CD4-positive, alpha-beta T cell (primary cell): ENCODE measurements at regions not wholly inside any gene's neighbourhood (a gene's known extent, or its start where the extent isn't known, plus 50 kb on each side); places are given as distances from the start of the nearest gene placed in this dataset.

Source experiments
- ATAC-seq: fragments of 200-7000 bp; cut with Tn5 transposase; one replicate; pipeline ENCODE4 v1.10.0; 2022; ENCODE audit warnings: mild to moderate bottlenecking; ENCODE audit not compliant: poor library complexity
- CTCF ChIA-PET: fragments of 350-600 bp; sonication (Branson Sonifier 250); formaldehyde crosslinking; loops from one replicate; lab custom pipeline; 2021; ENCODE audit warnings: antibody characterized with exemption, inconsistent platforms; lab: Charles Lee
- POLR2A ChIA-PET: fragments of 350-600 bp; sonication (Branson Sonifier 250); formaldehyde crosslinking; loops from one replicate; lab custom pipeline; 2021; ENCODE audit warnings: antibody characterized with exemption, inconsistent platforms; lab: Charles Lee
- DNase-seq, 14 experiments: peaks; one replicate each; pipeline ENCODE4 v3.0.0-alpha.2; 2013 to 2020; ENCODE audit warnings: mixed read lengths in 2 of 14
- H3K27ac ChIP-seq, 2 donors: one replicate each; pipeline versions ENCODE4 v1.5.1 to v1.7.0; 2013; ENCODE audit warnings: low read length in 2 of 2, low read depth in 1 of 2, mild to moderate bottlenecking in 1 of 2
- H3K27me3 ChIP-seq, 2 experiments: 1 replicate in 1 of 2; 2 replicates in 1 of 2; pipeline versions ENCODE4 v1.6.1 to v1.7.0; 2013; ENCODE audit warnings: low read length in 2 of 2, control low read depth in 1 of 2, mild to moderate bottlenecking in 1 of 2, moderate library complexity in 1 of 2; ENCODE audit not compliant: insufficient read depth in 2 of 2, control insufficient read depth in 1 of 2
- H3K36me3 ChIP-seq: one replicate; pipeline ENCODE4 v1.6.1; 2013; ENCODE audit warnings: low read length, control low read depth; ENCODE audit not compliant: insufficient read depth
- H3K4me1 ChIP-seq: one replicate; pipeline ENCODE4 v1.6.1; 2013; ENCODE audit warnings: low read length, control low read depth; ENCODE audit not compliant: insufficient read depth
- H3K4me3 ChIP-seq: one replicate; pipeline ENCODE4 v1.5.1; 2013; ENCODE audit warnings: mild to moderate bottlenecking, low read length, moderate library complexity
- H3K9me3 ChIP-seq, 2 experiments: 1 replicate in 1 of 2; 2 replicates in 1 of 2; pipeline versions ENCODE4 v1.6.1 to v1.7.0; 2013; ENCODE audit warnings: low read length in 2 of 2, mild to moderate bottlenecking in 2 of 2, control low read depth in 1 of 2, moderate library complexity in 1 of 2; ENCODE audit not compliant: control insufficient read depth in 1 of 2, insufficient read depth in 1 of 2
- H3K27ac Mint-ChIP-seq: one replicate; pipeline ENCODE4 v1.8.0; 2020; ENCODE audit warnings: mixed read lengths
- H3K27me3 Mint-ChIP-seq: one replicate; pipeline ENCODE4 v1.8.0; 2021; ENCODE audit warnings: mixed read lengths
- H3K36me3 Mint-ChIP-seq: one replicate; pipeline ENCODE4 v1.8.0; 2021; ENCODE audit warnings: low read depth, mixed read lengths
- H3K4me1 Mint-ChIP-seq: one replicate; pipeline ENCODE4 v1.8.0; 2021; ENCODE audit warnings: low read depth, mixed read lengths
- H3K4me3 Mint-ChIP-seq: one replicate; pipeline ENCODE4 v1.8.0; 2020; ENCODE audit warnings: mild to moderate bottlenecking, mixed read lengths
- H3K9me3 Mint-ChIP-seq: one replicate; pipeline ENCODE4 v1.8.0; 2020; ENCODE audit warnings: mixed read lengths
- CTCF ChIP-seq: fragments of 200-600 bp; IDR thresholded peaks from one replicate; pipeline ENCODE4 v1.8.0; 2022; ENCODE audit warnings: antibody characterized with exemption, mild to moderate bottlenecking
- intact Hi-C, 2 experiments: fragments of 100-400 bp; cut with DNase I in 1 of 2; cut with micrococcal nuclease in 1 of 2; formaldehyde crosslinking; loops; one replicate each; pipeline versions ENCODE4 v1.15.1 to v1.9.0; 2023 to 2025; cut with DNase I, micrococcal nuclease

DNA sequence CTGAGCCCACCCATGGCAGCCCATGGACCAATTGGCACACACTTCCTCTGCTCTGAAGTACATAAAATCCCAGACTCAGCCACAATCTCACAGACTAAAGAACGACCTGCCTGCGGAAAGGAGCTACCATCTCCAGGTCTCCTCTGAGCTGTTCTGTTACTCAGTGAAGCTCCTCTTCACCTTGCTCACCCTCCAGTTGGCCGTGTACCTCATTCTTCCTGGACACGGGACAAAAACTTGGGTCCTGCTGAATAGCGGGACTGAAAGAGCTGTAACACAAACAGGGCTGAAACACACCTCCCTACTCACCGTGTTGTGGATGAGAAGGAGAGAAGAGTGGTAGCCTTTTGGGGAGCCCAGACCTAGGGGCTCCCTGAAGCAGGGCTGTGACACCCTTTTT lies 128.7 kb downstream of the GAS1 start:
- no peaks in the 10 kb centered on the region for H3K27me3 ChIP-seq
- H3K36me3 Mint-ChIP-seq, result no peaks in the 10 kb centered on the region
- no peak overlapping the region for H3K27ac ChIP-seq
- no peak for TF ChIP-seq CTCF
- ATAC-seq (no peak), DNase-seq (no peak)
- no peaks in the 10 kb centered on the region for H3K4me1 Mint-ChIP-seq
- no peaks in the 10 kb centered on the region for H3K9me3 Mint-ChIP-seq
- H3K27ac Mint-ChIP-seq, result no peak overlapping the region
- H3K9me3 ChIP-seq, result peaks cover 0 to 12% of the 10 kb centered on the region in 2 experiments
- ChIA-PET CTCF (no interaction called here), POLR2A (no interaction called here)
- H3K4me3 ChIP-seq, result no peak overlapping the region
- no peak overlapping the region for H3K4me3 Mint-ChIP-seq
- no peaks in the 10 kb centered on the region for H3K36me3 ChIP-seq
- peaks cover 4% of the 10 kb centered on the region for H3K27me3 Mint-ChIP-seq
- H3K4me1 ChIP-seq, result no peaks in the 10 kb centered on the region
- intact Hi-C loops, result no loop called here

DNA sequence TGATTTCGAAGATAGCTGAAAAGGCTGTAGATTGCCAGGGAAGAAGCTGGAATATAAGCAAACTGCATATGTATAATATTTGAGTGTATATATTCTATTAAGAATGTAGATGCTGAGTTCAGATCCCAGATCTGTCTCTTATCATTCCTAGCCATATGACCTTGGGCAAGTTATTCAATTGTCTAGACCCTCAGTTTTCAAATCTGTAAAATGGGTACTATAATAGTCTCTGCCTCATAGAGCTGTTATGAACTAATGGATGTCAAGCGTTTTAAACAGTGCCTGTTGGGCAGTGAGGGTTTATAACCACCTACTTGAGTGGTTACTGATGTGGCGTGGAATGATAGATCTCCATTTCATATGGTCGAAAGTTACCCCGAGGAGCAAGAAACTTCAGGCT lies 130.4 kb downstream of the GAS1 start:
- H3K9me3 ChIP-seq, result peaks cover 0 to 12% of the 10 kb centered on the region in 2 experiments
- no peaks in the 10 kb centered on the region for H3K27me3 ChIP-seq
- H3K4me1 ChIP-seq, result no peaks in the 10 kb centered on the region
- ATAC-seq (no peak), DNase-seq (no peak)
- no peak overlapping the region for H3K27ac ChIP-seq
- POLR2A ChIA-PET, result no interaction called here
- H3K27ac Mint-ChIP-seq, result no peak overlapping the region
- no peak overlapping the region for H3K4me3 ChIP-seq
- intact Hi-C loops, result no loop called here
- H3K27me3 Mint-ChIP-seq, result peaks cover 4% of the 10 kb centered on the region
- H3K4me1 Mint-ChIP-seq, result no peaks in the 10 kb centered on the region
- TF ChIP-seq CTCF, result no peak
- H3K9me3 Mint-ChIP-seq, result no peaks in the 10 kb centered on the region
- CTCF ChIA-PET, result no interaction called here
- no peak overlapping the region for H3K4me3 Mint-ChIP-seq
- H3K36me3 ChIP-seq, result no peaks in the 10 kb centered on the region
- H3K36me3 Mint-ChIP-seq, result no peaks in the 10 kb centered on the region

DNA sequence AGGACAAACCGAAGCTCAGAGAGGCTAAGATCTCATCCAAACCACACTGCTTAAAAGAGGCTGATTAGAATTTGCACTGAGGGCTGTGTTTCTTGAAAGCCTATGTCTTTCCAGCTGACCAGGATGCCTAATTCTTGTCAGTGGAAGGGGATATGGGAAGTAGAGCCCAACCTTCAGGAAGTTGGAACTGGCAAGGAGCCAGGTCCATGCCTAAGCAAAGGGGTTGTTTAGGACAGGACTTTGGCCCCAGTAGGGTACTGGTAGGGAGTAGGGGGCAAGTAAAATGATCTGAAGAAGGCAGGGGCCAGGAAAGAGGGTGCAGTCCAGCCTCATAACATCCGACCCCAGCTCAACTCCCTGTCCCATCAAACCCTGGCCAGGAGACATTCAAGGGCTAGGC lies 130.9 kb downstream of the GAS1 start:
- Histone ChIP-seq H3K4me1 (no peaks in the 10 kb centered on the region), H3K9me3 (peaks cover 0 to 12% of the 10 kb centered on the region in 2 experiments), H3K27me3 (no peaks in the 10 kb centered on the region), H3K27ac (no peak overlapping the region), H3K36me3 (no peaks in the 10 kb centered on the region), H3K4me3 (no peak overlapping the region)
- CTCF ChIA-PET, result no interaction called here
- DNase-seq, result no peak
- no peaks in the 10 kb centered on the region for H3K9me3 Mint-ChIP-seq
- H3K36me3 Mint-ChIP-seq, result no peaks in the 10 kb centered on the region
- no peak overlapping the region for H3K27ac Mint-ChIP-seq
- intact Hi-C loops, result no loop called here
- H3K27me3 Mint-ChIP-seq, result peaks cover 4% of the 10 kb centered on the region
- H3K4me3 Mint-ChIP-seq, result no peak overlapping the region
- POLR2A ChIA-PET, result no interaction called here
- no peak for ATAC-seq
- no peaks in the 10 kb centered on the region for H3K4me1 Mint-ChIP-seq
- no peak for TF ChIP-seq CTCF
